PFSK-1 (cell line): ENCODE measurements at regions not wholly inside any gene's neighbourhood (a gene's known extent, or its start where the extent isn't known, plus 50 kb on each side); places are given as distances from the start of the nearest gene placed in this dataset.

Experiments used
- POLR2AphosphoS5 ChIP-seq: IDR thresholded peaks from 2 replicates; pipeline ENCODE4 v1.6.1; 2012; ENCODE audit warnings: low read depth, mild to moderate bottlenecking, control low read depth, low read length, moderate library complexity
- SIN3A ChIP-seq: IDR thresholded peaks from 2 replicates; pipeline ENCODE4 v1.6.1; 2012; ENCODE audit warnings: mild to moderate bottlenecking, low read length, moderate library complexity, borderline replicate concordance; ENCODE audit not compliant: insufficient read depth
- TAF1 ChIP-seq: IDR thresholded peaks from 2 replicates; pipeline ENCODE4 v1.6.1; 2012; ENCODE audit warnings: low read length, control low read depth, borderline replicate concordance; ENCODE audit not compliant: insufficient read depth
- TF ChIP-seq, protein P1 (sequence below), 2 experiments: IDR thresholded peaks; 2 replicates each; pipeline versions ENCODE4 v1.6.1 to v1.8.0; 2011 to 2012; ENCODE audit warnings: low read depth in 2 of 2, low read length in 2 of 2, control low read depth in 1 of 2, inconsistent platforms in 1 of 2, mild to moderate bottlenecking in 1 of 2, moderate library complexity in 1 of 2; ENCODE audit not compliant: insufficient read depth in 1 of 2

DNA sequence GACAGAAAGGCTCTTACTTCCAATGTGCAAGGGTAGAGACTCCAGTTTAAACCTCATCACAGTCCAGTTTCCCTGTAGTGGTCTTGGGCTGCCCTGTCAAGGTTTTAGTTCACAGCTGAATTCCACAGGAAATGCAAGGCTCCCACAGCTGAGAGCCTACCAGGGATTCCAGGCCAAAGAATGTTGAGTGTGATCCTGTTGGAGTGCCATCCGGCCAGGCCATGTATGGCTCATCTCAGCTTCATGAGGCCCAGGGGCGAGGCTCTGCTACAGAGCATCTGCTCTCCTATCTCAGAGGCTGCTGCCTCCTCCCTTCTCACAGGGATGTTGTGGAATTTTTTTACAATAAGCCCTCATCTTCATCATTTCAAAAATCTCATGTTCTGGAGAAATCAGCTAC, 239.8 kb upstream of the CCL2 start:
- TF ChIP-seq TAF1 (no peak), POLR2AphosphoS5 (no peak), SIN3A (no peak)
- TF ChIP-seq, protein P1, sequence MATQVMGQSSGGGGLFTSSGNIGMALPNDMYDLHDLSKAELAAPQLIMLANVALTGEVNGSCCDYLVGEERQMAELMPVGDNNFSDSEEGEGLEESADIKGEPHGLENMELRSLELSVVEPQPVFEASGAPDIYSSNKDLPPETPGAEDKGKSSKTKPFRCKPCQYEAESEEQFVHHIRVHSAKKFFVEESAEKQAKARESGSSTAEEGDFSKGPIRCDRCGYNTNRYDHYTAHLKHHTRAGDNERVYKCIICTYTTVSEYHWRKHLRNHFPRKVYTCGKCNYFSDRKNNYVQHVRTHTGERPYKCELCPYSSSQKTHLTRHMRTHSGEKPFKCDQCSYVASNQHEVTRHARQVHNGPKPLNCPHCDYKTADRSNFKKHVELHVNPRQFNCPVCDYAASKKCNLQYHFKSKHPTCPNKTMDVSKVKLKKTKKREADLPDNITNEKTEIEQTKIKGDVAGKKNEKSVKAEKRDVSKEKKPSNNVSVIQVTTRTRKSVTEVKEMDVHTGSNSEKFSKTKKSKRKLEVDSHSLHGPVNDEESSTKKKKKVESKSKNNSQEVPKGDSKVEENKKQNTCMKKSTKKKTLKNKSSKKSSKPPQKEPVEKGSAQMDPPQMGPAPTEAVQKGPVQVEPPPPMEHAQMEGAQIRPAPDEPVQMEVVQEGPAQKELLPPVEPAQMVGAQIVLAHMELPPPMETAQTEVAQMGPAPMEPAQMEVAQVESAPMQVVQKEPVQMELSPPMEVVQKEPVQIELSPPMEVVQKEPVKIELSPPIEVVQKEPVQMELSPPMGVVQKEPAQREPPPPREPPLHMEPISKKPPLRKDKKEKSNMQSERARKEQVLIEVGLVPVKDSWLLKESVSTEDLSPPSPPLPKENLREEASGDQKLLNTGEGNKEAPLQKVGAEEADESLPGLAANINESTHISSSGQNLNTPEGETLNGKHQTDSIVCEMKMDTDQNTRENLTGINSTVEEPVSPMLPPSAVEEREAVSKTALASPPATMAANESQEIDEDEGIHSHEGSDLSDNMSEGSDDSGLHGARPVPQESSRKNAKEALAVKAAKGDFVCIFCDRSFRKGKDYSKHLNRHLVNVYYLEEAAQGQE (IDR thresholded peaks at IDR 0.05; ENCODE audit: insufficient read depth in 1 of 2, low read depth in 2 of 2, low read length in 2 of 2): no peak
